HUES6 (cell line): ENCODE measurements at regions not wholly inside any gene's neighbourhood (a gene's known extent, or its start where the extent isn't known, plus 50 kb on each side); places are given as distances from the start of the nearest gene placed in this dataset.
"Not testable (repeated sequence)": the region's sequence is repeated elsewhere in the genome, so short reads cannot be mapped to it uniquely, and the experiment has no call there.

Source experiments
- H3K27ac ChIP-seq: 2 replicates; pipeline ENCODE4 v1.7.0; 2013; ENCODE audit warnings: low read depth, mild to moderate bottlenecking, low read length, inconsistent platforms
- H3K27me3 ChIP-seq: 2 replicates; pipeline ENCODE4 v1.6.1; 2013; ENCODE audit warnings: low read length; ENCODE audit not compliant: control insufficient read depth, insufficient read depth
- H3K36me3 ChIP-seq: 2 replicates; pipeline ENCODE4 v1.6.1; 2013; ENCODE audit warnings: low read length; ENCODE audit not compliant: control insufficient read depth, insufficient read depth
- H3K4me1 ChIP-seq: 2 replicates; pipeline ENCODE4 v1.6.1; 2013; ENCODE audit warnings: low read length; ENCODE audit not compliant: control insufficient read depth, insufficient read depth
- H3K4me3 ChIP-seq: 2 replicates; pipeline ENCODE4 v1.5.1; 2013; ENCODE audit warnings: low read depth, low read length
- H3K9ac ChIP-seq: one replicate; pipeline ENCODE4 v1.6.1; 2013; ENCODE audit warnings: mild to moderate bottlenecking, low read length
- H3K9me3 ChIP-seq: 2 replicates; pipeline ENCODE4 v1.6.1; 2013; ENCODE audit warnings: low read depth, low read length; ENCODE audit not compliant: control insufficient read depth, insufficient read depth

GRCh38 chr4:20176881-20177280 is 74.8 kb upstream of the SLIT2 start:
- H3K36me3 ChIP-seq = no peaks in the 10 kb centered on the region
- no peak overlapping the region for H3K4me3 ChIP-seq
- H3K27ac ChIP-seq = no peak overlapping the region
- H3K9me3 ChIP-seq = 0 out of 2 replicates have a peak, but pooled peaks cover 3% of the 10 kb centered on the region
- no peak overlapping the region for H3K9ac ChIP-seq
- H3K27me3 ChIP-seq = no peaks in the 10 kb centered on the region
- H3K4me1 ChIP-seq = no peaks in the 10 kb centered on the region

- H3K9me3 ChIP-seq = no peaks in the 10 kb centered on the region
- H3K27ac ChIP-seq = no peak overlapping the region
- no peak overlapping the region for H3K4me3 ChIP-seq
- H3K36me3 ChIP-seq = no peaks in the 10 kb centered on the region
- no peaks in the 10 kb centered on the region for H3K27me3 ChIP-seq
- H3K4me1 ChIP-seq = no peaks in the 10 kb centered on the region
- H3K9ac ChIP-seq = no peak overlapping the region
Observed at GRCh38 chr4:20172070-20172760, 79.5 kb upstream of the SLIT2 start.

GRCh38 chr4:20166544-20166943 is 85.2 kb upstream of the SLIT2 start:
- no peaks in the 10 kb centered on the region for H3K4me1 ChIP-seq
- no peak overlapping the region for H3K9ac ChIP-seq
- no peaks in the 10 kb centered on the region for H3K36me3 ChIP-seq
- H3K27me3 ChIP-seq = no peaks in the 10 kb centered on the region
- H3K4me3 ChIP-seq = no peak overlapping the region
- no peak overlapping the region for H3K27ac ChIP-seq
- no peaks in the 10 kb centered on the region for H3K9me3 ChIP-seq

GRCh38 chr4:20159516-20159915 is 92.2 kb upstream of the SLIT2 start:
- H3K4me1 ChIP-seq = no peaks in the 10 kb centered on the region
- H3K9me3 ChIP-seq = no peaks in the 10 kb centered on the region
- no peaks in the 10 kb centered on the region for H3K36me3 ChIP-seq
- no peak overlapping the region for H3K4me3 ChIP-seq
- H3K9ac ChIP-seq = no peak overlapping the region
- no peak overlapping the region for H3K27ac ChIP-seq
- no peaks in the 10 kb centered on the region for H3K27me3 ChIP-seq

- no peak overlapping the region for H3K27ac ChIP-seq
- no peaks in the 10 kb centered on the region for H3K27me3 ChIP-seq
- H3K9ac ChIP-seq = no peak overlapping the region
- H3K36me3 ChIP-seq = no peaks in the 10 kb centered on the region
- no peaks in the 10 kb centered on the region for H3K4me1 ChIP-seq
- H3K9me3 ChIP-seq = no peaks in the 10 kb centered on the region
- H3K4me3 ChIP-seq = no peak overlapping the region
Observed at GRCh38 chr4:20158195-20158594, 93.5 kb upstream of the SLIT2 start.

GRCh38 chr4:20151436-20151835 is 100.3 kb upstream of the SLIT2 start:
- H3K27ac ChIP-seq = no peak overlapping the region
- no peaks in the 10 kb centered on the region for H3K36me3 ChIP-seq
- no peaks in the 10 kb centered on the region for H3K27me3 ChIP-seq
- H3K4me3 ChIP-seq = no peak overlapping the region
- no peak overlapping the region for H3K9ac ChIP-seq
- no peaks in the 10 kb centered on the region for H3K9me3 ChIP-seq
- H3K4me1 ChIP-seq = no peaks in the 10 kb centered on the region

GRCh38 chr4:20149143-20149542 is 102.6 kb upstream of the SLIT2 start:
- H3K27ac ChIP-seq, H3K36me3 ChIP-seq, H3K9ac ChIP-seq, H3K4me1 ChIP-seq, H3K27me3 ChIP-seq, H3K4me3 ChIP-seq, H3K9me3 ChIP-seq: not testable (repeated sequence)

GRCh38 chr4:20137176-20137575 is 114.5 kb upstream of the SLIT2 start:
- no peaks in the 10 kb centered on the region for H3K27me3 ChIP-seq
- H3K36me3 ChIP-seq = no peaks in the 10 kb centered on the region
- H3K9me3 ChIP-seq = no peaks in the 10 kb centered on the region
- no peak overlapping the region for H3K27ac ChIP-seq
- no peak overlapping the region for H3K9ac ChIP-seq
- no peaks in the 10 kb centered on the region for H3K4me1 ChIP-seq
- H3K4me3 ChIP-seq = no peak overlapping the region

- Histone ChIP-seq H3K4me1 (no peaks in the 10 kb centered on the region), H3K9me3 (no peaks in the 10 kb centered on the region), H3K4me3 (no peak overlapping the region), H3K27me3 (no peaks in the 10 kb centered on the region), H3K36me3 (no peaks in the 10 kb centered on the region), H3K27ac (no peak overlapping the region), H3K9ac (no peak overlapping the region)
Observed at GRCh38 chr4:20127626-20128025, 124.1 kb upstream of the SLIT2 start.

- H3K36me3 ChIP-seq = no peaks in the 10 kb centered on the region
- H3K9me3 ChIP-seq = no peaks in the 10 kb centered on the region
Observed at GRCh38 chr4:20126906-20127305, 124.8 kb upstream of the SLIT2 start.

GRCh38 chr4:20124317-20125026 is 127.2 kb upstream of the SLIT2 start:
- Histone ChIP-seq H3K9me3 (no peaks in the 10 kb centered on the region), H3K27me3 (no peaks in the 10 kb centered on the region), H3K4me3 (no peak overlapping the region), H3K4me1 (no peaks in the 10 kb centered on the region), H3K9ac (no peak overlapping the region), H3K27ac (no peak overlapping the region), H3K36me3 (no peaks in the 10 kb centered on the region)

More at GRCh38 chr4:20126906-20127305, 124.8 kb upstream of the SLIT2 start:
- Histone ChIP-seq H3K9ac (no peak overlapping the region), H3K4me3 (no peak overlapping the region), H3K27me3 (no peaks in the 10 kb centered on the region), H3K4me1 (no peaks in the 10 kb centered on the region), H3K27ac (no peak overlapping the region)
